B cell (primary cell): ENCODE measurements at regions not wholly inside any gene's neighbourhood (a gene's known extent, or its start where the extent isn't known, plus 50 kb on each side); places are given as distances from the start of the nearest gene placed in this dataset.

Experiments used
- ATAC-seq: fragments of 200-7000 bp; cut with Tn5 transposase; one replicate; pipeline ENCODE4 v1.10.0; 2021; ENCODE audit warnings: low read depth, mild to moderate bottlenecking, moderate number of reproducible peaks, moderate library complexity
- CTCF ChIA-PET: fragments of 350-600 bp; sonication (Branson Sonifier 250); formaldehyde crosslinking; loops from one replicate; lab custom pipeline; 2021; ENCODE audit warnings: antibody characterized with exemption, inconsistent platforms; lab: Charles Lee
- POLR2A ChIA-PET: fragments of 350-600 bp; sonication (Branson Sonifier 250); formaldehyde crosslinking; loops from one replicate; lab custom pipeline; 2021; ENCODE audit warnings: antibody characterized with exemption; lab: Charles Lee
- DNase-seq: peaks from one replicate; pipeline ENCODE4 v3.0.0; 2013
- H2AFZ ChIP-seq: 2 replicates; pipeline ENCODE4 v1.6.1; 2012; ENCODE audit warnings: mild to moderate bottlenecking, low read depth, low read length; ENCODE audit not compliant: insufficient read depth, poor library complexity, severe bottlenecking
- H3K27ac ChIP-seq, 2 donors: 1 replicate in 1 of 2; 2 replicates in 1 of 2; pipeline ENCODE4 v1.5.1; 2012 to 2013; ENCODE audit warnings: low read length in 2 of 2, mild to moderate bottlenecking in 2 of 2, moderate library complexity in 1 of 2
- H3K27me3 ChIP-seq, 4 experiments: fragments of 200-600 bp in 1 of 4; sonication (generic) in 1 of 4; replicated peaks in 1 of 4; 1 replicate in 2 of 4; 2 replicates in 2 of 4; pipeline versions ENCODE4 v1.6.1 to v1.7.0; 2013 to 2016; ENCODE audit warnings: low read length in 3 of 4, mild to moderate bottlenecking in 2 of 4, mixed read lengths in 1 of 4, moderate library complexity in 1 of 4; ENCODE audit not compliant: insufficient read depth in 4 of 4, control insufficient read depth in 3 of 4; ENCODE audit errors: control extremely low read depth in 1 of 4
- H3K36me3 ChIP-seq, 2 experiments: replicated peaks in 1 of 2; 1 replicate in 1 of 2; 2 replicates in 1 of 2; pipeline versions ENCODE4 v1.6.1 to v1.7.1; 2013; ENCODE audit warnings: low read length in 1 of 2; ENCODE audit not compliant: insufficient read depth in 2 of 2, control insufficient read depth in 1 of 2; ENCODE audit errors: control extremely low read depth in 1 of 2, extremely low read depth in 1 of 2
- H3K4me1 ChIP-seq, 2 donors: fragments of 200-600 bp in 1 of 2; sonication (generic) in 1 of 2; 1 replicate in 1 of 2; 2 replicates in 1 of 2; pipeline versions ENCODE4 v1.5.1 to v1.6.1; 2013 to 2017; ENCODE audit warnings: low read length in 2 of 2; ENCODE audit not compliant: control insufficient read depth in 2 of 2, insufficient read depth in 2 of 2
- H3K4me2 ChIP-seq: replicated peaks from 2 replicates; pipeline ENCODE3; 2012; ENCODE audit warnings: mild to moderate bottlenecking, low read depth, low read length; ENCODE audit not compliant: poor library complexity, severe bottlenecking
- H3K4me3 ChIP-seq, 5 experiments: fragments of 200-600 bp in 1 of 5; sonication (generic) in 1 of 5; 1 replicate in 3 of 5; 2 replicates in 2 of 5; pipeline versions ENCODE4 v1.5.1 to v1.7.0; 2011 to 2016; ENCODE audit warnings: low read length in 4 of 5, mild to moderate bottlenecking in 4 of 5, low read depth in 2 of 5, control low read depth in 1 of 5, moderate library complexity in 1 of 5; ENCODE audit not compliant: insufficient read depth in 1 of 5; ENCODE audit errors: control extremely low read depth in 1 of 5, extremely low read depth in 1 of 5
- H3K79me2 ChIP-seq: fragments of 200-600 bp; sonication (generic); one replicate; pipeline ENCODE4 v1.6.0; 2016; ENCODE audit warnings: low read length; ENCODE audit not compliant: control insufficient read depth, insufficient read depth
- H3K9ac ChIP-seq: fragments of 200-600 bp; sonication (generic); 2 replicates; pipeline ENCODE4 v1.6.1; 2017; ENCODE audit warnings: mild to moderate bottlenecking, low read length, moderate library complexity
- H3K9me3 ChIP-seq, 3 donors: one replicate each; pipeline versions ENCODE4 v1.6.1 to v1.7.1; 2013; ENCODE audit warnings: low read length in 2 of 3; ENCODE audit not compliant: control insufficient read depth in 2 of 3, insufficient read depth in 1 of 3; ENCODE audit errors: control extremely low read depth in 1 of 3
- H4K20me1 ChIP-seq: 2 replicates; pipeline ENCODE4 v1.6.0; 2012; ENCODE audit warnings: mild to moderate bottlenecking, low read length; ENCODE audit not compliant: insufficient read depth, control insufficient read depth, poor library complexity, severe bottlenecking
- H3K27ac Mint-ChIP-seq: one replicate; pipeline ENCODE4 v1.8.0; 2021; ENCODE audit warnings: mixed read lengths
- H3K27me3 Mint-ChIP-seq: one replicate; pipeline ENCODE4 v1.8.0; 2021; ENCODE audit warnings: mixed read lengths
- H3K4me1 Mint-ChIP-seq: one replicate; pipeline ENCODE4 v1.8.0; 2021; ENCODE audit warnings: mixed read lengths
- H3K4me3 Mint-ChIP-seq: one replicate; pipeline ENCODE4 v1.8.0; 2021; ENCODE audit warnings: mixed read lengths
- H3K9me3 Mint-ChIP-seq: one replicate; pipeline ENCODE4 v1.8.0; 2022; ENCODE audit warnings: mixed read lengths; ENCODE audit not compliant: insufficient read depth
- CTCF ChIP-seq: fragments of 200-600 bp; IDR thresholded peaks from one replicate; pipeline ENCODE4 v1.8.0; 2022; ENCODE audit warnings: antibody characterized with exemption, mild to moderate bottlenecking
- EZH2 ChIP-seq: IDR thresholded peaks from 2 replicates; pipeline ENCODE4 v1.6.1; 2012; ENCODE audit warnings: borderline replicate concordance, low read depth, mild to moderate bottlenecking, moderate library complexity, low read length; ENCODE audit not compliant: insufficient read depth, poor library complexity, severe bottlenecking
- WGBS: methylation state at CpG from one replicate; pipeline ENCODE4 v1.1.5; 2013; ENCODE audit warnings: missing lambda C conversion rate; ENCODE audit not compliant: insufficient coverage; 5-methylcytosine and 5-hydroxymethylcytosine counted together
- intact Hi-C: fragments of 100-400 bp; cut with micrococcal nuclease; formaldehyde crosslinking; loops from one replicate; pipeline ENCODE4 v1.10.0; 2022

- 83% methylated on average over 5 of the region's 5 CpGs for WGBS
- H3K36me3 ChIP-seq: no peaks in the 10 kb centered on the region
- no peak for ATAC-seq
- H4K20me1 ChIP-seq: no peaks in the 10 kb centered on the region
- ChIA-PET POLR2A (no interaction called here), CTCF (no interaction called here)
- no peak for TF ChIP-seq EZH2
- Mint-ChIP-seq H3K4me1 (no peaks in the 10 kb centered on the region), H3K4me3 (no peak overlapping the region), H3K27me3 (peaks cover 9% of the 10 kb centered on the region), H3K27ac (no peak overlapping the region), H3K9me3 (no peaks in the 10 kb centered on the region)
- intact Hi-C loops: no loop called here
- H3K4me2 ChIP-seq: no peak overlapping the region
- H3K4me3 ChIP-seq: no peak overlapping the region
- H2AFZ ChIP-seq: no peak overlapping the region
- no peak overlapping the region for H3K27ac ChIP-seq
- no peak for DNase-seq
- no peaks in the 10 kb centered on the region for H3K79me2 ChIP-seq
- H3K4me1 ChIP-seq: no peaks in the 10 kb centered on the region
- no peaks in the 10 kb centered on the region for H3K9me3 ChIP-seq
- no peaks in the 10 kb centered on the region for H3K27me3 ChIP-seq
- H3K9ac ChIP-seq: no peak overlapping the region
These were observed 126.7 kb upstream of the PWP1 start for GRCh38 chr12:107558816-107559382.

- Histone ChIP-seq H3K27me3 (no peaks in the 10 kb centered on the region), H3K9me3 (no peaks in the 10 kb centered on the region), H3K9ac (no peak overlapping the region), H3K79me2 (no peaks in the 10 kb centered on the region), H3K4me2 (no peak overlapping the region), H3K4me1 (no peaks in the 10 kb centered on the region), H2AFZ (no peak overlapping the region), H3K4me3 (no peak overlapping the region), H3K36me3 (no peaks in the 10 kb centered on the region), H4K20me1 (no peaks in the 10 kb centered on the region), H3K27ac (no peak overlapping the region)
- H3K4me1 Mint-ChIP-seq: peaks cover 2% of the 10 kb centered on the region
- POLR2A ChIA-PET: no interaction called here
- WGBS: 94% methylated on average over 2 of the region's 7 CpGs
- H3K27ac Mint-ChIP-seq: no peak overlapping the region
- ATAC-seq (no peak), DNase-seq (no peak)
- CTCF ChIA-PET: no interaction called here
- H3K9me3 Mint-ChIP-seq: no peaks in the 10 kb centered on the region
- TF ChIP-seq EZH2 (no peak), CTCF (no peak)
- peaks cover 9% of the 10 kb centered on the region for H3K27me3 Mint-ChIP-seq
- H3K4me3 Mint-ChIP-seq: no peak overlapping the region
- intact Hi-C loops: no loop called here
These were observed 125.3 kb upstream of the PWP1 start for GRCh38 chr12:107560165-107560898.
